A549 (cell line): ENCODE measurements at regions not wholly inside any gene's neighbourhood (a gene's known extent, or its start where the extent isn't known, plus 50 kb on each side); places are given as distances from the start of the nearest gene placed in this dataset.

Experiments
- BHLHE40 ChIP-seq: IDR thresholded peaks from 2 replicates; pipeline ENCODE4 v1.6.1; 2012; ENCODE audit warnings: low read depth, low read length, inconsistent platforms
- CEBPB ChIP-seq, 2 experiments: fragments of >200 bp in 1 of 2; sonication (Bioruptor Twin) in 1 of 2; formaldehyde crosslinking in 1 of 2; IDR thresholded peaks; 2 replicates each; pipeline ENCODE4 v1.6.1; 2012 to 2016
- CHD2 ChIP-seq: fragments of 150-350 bp; IDR thresholded peaks from 2 replicates; pipeline ENCODE4 v1.6.1; 2014; ENCODE audit warnings: low read length; ENCODE audit not compliant: partially characterized antibody
- CTCF ChIP-seq: fragments of >200 bp; sonication (Bioruptor Twin); formaldehyde crosslinking; IDR thresholded peaks from 3 replicates; pipeline ENCODE4 v1.5.1; 2016
- EP300 ChIP-seq, 2 experiments: fragments of >200 bp; sonication (Bioruptor Twin); formaldehyde crosslinking; IDR thresholded peaks; 2 replicates in 1 of 2; 3 replicates in 1 of 2; pipeline ENCODE4 v1.6.1; 2016 to 2017
- MAX ChIP-seq: IDR thresholded peaks from 2 replicates; pipeline ENCODE4 v1.6.1; 2012
- MYC ChIP-seq: IDR thresholded peaks from 2 replicates; pipeline ENCODE4 v1.6.1; 2012; ENCODE audit warnings: mild to moderate bottlenecking, inconsistent platforms, low read length, improper control_type of control experiment, borderline replicate concordance
- POLR2A ChIP-seq: IDR thresholded peaks from 2 replicates; pipeline ENCODE4 v1.6.1; 2012; ENCODE audit warnings: mild to moderate bottlenecking, low read length
- REST ChIP-seq: fragments of 200-600 bp; sonication (generic); IDR thresholded peaks from 2 replicates; pipeline ENCODE4 v1.6.1; 2016; ENCODE audit warnings: antibody characterized with exemption, mild to moderate bottlenecking, moderate library complexity
- USF2 ChIP-seq: fragments of 450-650 bp; IDR thresholded peaks from 2 replicates; pipeline ENCODE4 v1.6.1; 2014; ENCODE audit warnings: antibody characterized with exemption

GRCh38 chr2:215870088-215870490 lies 143.3 kb downstream of the MREG start:
- TF ChIP-seq BHLHE40 (no peak), EP300 (IDR thresholded peaks at IDR 0.05) (no peak), CEBPB (IDR thresholded peaks at IDR 0.05) (peak in 1 of 2 experiments; percentile 52; a peak in 1 of 4 replicates), USF2 (no peak), POLR2A (no peak), MAX (no peak), CTCF (no peak), REST (no peak), CHD2 (no peak), MYC (no peak)
